Inflammatory macrophage treated with lipopolysaccharide for 1 hour (primary cell): ENCODE measurements at regions not wholly inside any gene's neighbourhood (a gene's known extent, or its start where the extent isn't known, plus 50 kb on each side); places are given as distances from the start of the nearest gene placed in this dataset.

Experiments used
- DNase-seq, 2 donors: peaks; one replicate each; pipeline ENCODE4 v3.0.0-alpha.2; 2020 to 2022

DNA sequence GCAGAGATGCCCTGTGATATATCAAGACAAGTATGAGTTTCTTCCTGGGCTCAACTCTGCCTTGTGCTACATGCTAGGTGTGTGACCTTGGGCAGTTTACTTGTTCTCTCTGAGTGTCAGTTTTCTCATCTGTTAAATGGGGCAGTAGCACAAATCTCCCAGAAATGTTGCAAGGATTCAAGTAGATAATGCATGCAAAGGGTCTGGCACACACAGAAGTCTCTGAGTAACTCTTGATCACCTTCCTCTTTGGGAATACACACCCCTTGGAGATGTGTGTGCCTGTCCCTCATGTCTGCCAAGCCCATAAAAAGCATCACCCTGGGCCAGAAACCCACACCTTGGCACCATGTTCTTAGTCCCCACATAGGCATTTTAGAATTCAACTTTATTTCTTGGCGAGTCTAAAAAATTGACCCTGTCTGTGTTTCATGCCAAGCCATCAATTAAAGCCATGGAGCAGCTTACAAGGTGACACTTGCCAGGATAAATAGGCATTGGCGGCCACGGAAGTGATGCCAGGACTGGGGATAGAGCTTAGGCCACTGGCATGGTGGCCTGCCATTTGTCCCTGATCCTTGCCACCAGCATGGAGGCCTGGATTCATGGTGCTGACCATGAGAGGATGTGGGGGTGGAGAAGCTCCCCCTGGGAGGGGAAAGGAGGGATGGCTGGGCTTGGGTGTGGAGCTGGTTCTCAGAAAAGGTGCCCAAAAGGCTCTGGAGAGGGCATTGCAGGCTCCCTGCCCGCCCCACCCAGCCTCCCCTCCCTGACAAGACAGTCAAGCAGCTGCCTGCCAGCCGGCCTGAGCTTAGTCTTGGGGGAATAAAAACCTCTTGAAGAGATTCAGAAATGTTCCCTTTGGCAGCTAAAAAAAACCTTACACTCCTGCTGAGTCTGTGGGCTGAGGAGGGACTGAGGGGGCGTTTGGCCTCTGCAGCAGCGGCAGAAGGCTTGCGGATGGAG lies 118.0 kb upstream of the IPO9 start:
- no peak for DNase-seq

DNA sequence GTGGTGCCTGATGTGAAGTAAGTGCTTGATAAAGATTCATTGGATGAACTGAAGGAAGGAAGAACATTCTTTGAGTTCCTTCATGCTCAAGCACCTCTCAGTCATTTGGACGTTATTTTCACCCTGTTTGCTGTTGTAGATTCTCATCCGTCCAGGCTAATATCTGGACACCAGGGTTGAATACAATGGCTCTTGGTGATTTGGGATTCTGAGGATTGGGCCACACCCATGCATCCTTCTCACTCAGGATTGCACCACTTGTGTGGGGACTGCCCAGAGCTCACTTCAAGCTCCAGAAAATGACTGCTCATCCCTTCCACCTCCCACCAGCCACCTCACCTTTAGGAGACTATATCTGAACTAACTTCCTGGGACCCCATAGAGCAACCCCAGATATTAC lies 117.1 kb upstream of the IPO9 start:
- peak; percentile 26 to 54 for DNase-seq

DNA sequence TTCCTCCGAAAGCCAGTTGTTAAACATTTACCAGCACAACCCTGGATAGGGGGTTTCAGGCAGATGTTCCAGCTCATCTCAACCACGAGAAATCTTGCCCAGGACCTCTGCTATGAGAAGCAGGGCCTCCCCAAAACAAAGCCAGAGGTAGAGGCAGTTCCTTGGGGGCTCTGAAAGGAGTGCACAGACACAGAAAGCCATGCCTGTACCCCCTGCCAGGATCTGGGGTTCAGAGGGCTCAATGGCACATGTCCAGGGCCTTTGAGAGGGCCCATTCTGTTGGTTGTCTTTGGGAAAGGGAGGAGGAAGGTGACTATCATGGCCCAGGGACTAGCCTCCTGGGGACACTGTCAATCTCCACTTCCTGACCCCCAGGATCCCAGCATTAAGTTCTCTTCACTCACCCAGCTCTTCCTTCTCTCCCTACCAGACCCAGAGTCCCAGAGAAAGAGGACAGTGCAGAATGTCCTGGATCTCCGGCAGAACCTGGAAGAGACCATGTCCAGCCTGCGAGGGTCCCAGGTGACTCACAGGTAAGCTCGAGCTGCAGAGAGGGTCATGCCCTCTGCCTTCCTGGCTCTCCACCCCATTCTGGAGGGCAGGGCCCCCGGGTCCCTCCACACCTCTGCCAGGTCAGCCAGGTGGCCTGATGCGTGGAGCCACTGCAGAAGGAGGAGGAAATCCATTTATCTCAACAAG lies 116.4 kb upstream of the IPO9 start:
- DNase-seq, result no peak

DNA sequence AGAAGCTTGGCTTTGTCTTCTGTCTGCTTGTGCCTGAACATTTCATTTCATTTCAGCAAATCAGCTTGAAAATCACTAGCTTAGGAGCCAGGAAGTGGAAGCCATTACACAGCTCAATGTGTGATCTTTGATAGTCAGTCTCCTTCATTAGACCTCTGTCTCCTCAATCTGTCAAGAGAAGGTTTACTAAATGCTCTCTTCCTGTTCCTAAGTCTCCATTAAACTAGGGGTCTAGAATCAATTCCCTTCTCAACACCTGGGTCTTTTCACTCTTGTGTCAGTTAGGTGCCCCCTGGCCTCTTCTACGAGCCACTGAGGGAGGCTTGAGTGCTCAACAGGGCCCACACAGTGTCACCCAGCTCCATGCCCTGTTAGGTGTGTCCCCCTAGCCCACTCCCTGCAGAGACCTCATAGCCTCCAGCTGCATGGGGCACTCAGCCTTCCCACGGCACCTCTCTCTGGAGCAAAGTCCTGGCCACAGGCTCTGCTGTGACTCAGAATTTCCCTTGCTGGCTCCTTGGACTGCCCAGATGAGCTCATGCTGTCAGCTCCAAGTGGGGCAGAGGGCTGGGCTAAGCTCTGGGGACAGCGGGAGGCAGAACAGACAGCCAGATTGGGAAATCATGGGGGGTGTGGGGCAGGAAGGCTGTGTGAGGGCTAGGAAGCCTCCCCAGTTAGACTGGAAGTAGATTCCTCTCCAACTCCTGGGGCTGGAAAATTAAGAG lies 115.7 kb upstream of the IPO9 start:
- DNase-seq, result peak; percentile 96 to 99

DNA sequence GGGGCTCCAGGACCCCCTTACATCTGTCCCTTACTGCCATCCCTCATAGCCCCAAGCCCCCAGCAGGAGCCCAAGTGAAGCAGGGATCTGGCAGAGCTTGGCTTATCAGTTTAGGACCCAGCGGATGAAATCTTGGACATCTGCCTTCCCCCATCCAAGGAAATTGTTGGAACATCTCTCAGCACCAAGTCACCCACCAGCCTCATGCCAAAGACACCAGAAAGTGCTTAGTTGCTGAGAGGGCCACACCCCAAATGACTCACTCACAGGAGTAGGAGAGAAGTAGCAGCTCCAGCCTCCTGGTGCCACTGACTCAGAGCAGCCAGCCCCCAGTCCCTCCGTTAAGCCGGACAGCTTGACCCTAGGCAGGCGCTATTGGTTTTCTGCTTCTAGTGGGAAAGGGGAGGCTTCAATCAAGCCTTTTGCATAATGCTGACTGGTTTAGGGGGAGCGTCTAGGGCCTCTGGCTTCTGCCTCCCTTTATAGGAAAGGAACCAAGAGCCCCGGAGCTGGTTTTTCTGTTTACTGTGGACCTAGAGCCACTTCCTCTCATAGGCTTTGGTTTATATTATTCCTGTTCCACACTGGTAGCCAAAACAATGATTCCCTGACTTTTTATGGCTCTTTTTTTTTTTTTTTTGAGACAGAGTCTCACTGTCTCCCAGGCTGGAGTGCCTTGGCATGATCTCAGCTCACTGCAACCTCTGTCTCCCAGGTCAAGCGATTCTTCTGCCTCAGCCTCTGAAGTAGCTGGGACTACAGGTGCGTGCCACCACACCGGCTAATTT lies 114.2 kb upstream of the IPO9 start:
- peak; percentile 93 to 99 for DNase-seq

DNA sequence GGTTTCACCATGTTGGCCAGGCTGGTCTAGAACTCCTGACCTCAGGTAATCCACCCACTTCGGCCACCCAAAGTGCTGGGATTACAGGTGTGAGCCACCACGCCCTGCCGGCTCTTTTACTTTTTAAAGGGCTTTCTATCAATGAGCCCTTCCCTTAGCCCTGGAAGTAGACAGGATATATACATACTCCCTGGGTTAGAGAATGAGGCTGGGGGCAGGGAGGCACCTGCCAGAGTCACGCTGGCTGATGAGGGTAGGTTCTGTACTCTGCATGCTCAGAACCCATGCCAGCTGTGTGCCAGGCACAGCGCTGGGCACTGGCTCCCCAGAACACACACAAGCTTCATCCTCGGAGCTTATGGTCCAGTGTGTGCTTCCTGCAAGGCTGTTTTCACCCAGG lies 113.6 kb upstream of the IPO9 start:
- no peak for DNase-seq

DNA sequence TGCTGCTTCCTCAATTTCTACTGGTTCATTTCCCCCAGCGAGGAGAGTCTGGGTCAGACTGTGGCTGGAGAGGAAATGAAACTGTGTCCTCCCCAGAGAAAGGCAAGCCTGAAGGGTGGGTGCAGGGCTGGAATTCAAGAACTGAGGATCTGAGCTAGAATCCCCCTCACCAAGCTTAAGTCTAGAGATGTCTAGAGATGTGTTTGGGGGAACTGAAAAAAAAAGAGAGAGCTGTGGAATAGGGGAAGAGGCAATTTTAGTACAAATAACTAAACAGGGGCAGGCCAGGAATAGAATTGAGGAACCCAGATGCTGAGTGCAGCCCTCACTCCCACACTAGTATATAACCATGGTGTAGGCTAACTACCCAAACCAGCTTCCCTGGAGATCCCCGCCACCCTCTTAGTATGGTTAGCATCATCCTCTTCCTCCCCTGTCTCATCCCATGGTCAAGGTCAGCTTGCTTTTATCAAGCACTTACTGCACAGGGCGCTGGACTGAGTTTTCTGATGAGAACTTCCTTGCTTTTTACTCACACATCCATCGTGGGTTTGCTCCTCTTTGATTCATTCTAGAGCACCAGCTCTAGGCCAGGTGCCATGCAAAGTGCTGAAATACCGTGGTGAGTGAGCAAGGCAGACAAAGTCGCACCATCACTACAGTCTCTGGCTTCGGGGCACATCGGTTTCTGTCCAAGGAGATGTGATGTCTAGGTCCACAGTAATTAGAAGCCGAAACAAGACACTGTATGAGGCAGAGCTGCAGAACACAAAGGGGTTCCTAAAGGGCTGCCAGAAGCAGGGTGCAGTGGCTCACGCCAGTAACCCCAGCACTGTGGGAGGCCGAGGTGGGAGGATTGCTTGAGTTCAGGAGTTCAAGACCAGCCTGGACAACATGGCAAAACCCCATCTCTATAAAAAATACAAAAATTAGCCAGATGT lies 112.9 kb upstream of the IPO9 start:
- peak; percentile 89 to 94 for DNase-seq

DNA sequence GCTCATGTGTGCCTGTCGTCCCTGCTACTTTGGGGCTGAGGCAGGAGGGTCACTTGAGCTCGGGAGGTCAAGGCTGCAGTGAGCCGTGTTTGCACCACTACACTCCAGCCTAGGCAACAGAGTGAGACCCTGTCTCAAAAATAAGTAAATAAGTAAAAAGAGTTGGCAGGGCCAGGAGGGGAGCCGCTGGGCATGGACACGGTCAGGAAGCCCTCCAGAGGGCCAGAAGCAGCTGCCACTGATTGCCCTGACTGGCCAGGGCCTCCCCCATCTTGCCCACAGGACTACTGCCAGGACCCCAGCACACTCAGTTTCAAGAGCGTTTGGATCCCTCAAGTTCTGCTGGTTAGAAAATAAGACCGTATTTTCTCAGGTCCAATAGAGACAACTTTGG lies 112.2 kb upstream of the IPO9 start:
- no peak for DNase-seq

DNA sequence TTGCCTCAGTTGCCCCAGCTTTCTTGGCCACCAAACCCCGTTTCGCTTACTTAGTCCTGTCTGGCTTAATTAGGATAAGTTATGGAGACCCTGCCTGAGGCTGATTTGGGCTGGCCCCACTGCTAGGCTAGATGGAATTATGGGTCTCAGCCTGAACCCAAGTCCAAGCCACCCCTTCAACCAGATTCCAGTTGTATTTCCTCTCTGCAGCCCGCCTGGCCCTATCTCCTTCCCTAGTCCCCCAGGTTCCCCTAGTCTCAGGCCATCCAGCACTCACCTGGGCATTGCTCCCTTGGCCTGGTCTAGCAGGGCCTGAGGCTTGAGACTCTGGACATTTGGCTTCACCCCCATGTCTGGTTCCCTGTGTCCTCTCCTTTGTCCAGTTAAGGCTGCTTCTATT lies 111.7 kb upstream of the IPO9 start:
- no peak for DNase-seq

DNA sequence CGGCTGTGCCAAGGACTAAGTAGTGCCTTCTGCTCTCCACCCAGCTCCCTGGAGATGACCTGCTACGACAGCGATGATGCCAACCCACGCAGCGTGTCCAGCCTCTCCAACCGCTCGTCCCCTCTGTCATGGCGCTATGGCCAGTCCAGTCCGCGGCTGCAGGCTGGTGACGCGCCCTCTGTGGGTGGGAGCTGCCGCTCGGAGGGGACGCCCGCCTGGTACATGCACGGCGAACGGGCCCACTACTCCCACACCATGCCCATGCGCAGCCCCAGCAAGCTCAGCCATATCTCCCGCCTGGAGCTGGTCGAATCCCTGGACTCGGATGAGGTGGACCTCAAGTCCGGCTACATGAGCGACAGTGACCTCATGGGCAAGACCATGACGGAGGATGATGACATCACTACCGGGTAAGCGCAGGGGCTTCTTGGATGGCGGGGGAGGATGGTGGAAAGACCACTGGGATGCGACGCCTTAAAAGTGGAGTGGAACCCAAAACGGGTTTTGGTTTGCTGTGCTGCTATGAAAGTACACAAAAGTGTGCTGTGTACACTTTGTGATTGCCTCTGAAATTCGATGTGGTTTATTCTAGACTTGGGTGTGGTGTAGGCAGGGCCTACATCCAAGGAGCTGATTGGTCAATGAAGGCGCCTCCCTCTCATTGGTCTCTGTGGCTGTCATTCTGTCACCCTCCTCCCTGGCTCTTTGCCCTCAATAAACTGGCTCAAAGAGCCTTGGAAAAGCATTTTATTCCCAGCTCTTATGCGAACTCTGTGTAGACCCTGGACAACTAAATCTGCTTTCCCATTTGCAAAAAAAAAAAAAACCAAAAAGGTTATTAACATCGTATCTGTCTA lies 110.4 kb upstream of the IPO9 start:
- no peak for DNase-seq

DNA sequence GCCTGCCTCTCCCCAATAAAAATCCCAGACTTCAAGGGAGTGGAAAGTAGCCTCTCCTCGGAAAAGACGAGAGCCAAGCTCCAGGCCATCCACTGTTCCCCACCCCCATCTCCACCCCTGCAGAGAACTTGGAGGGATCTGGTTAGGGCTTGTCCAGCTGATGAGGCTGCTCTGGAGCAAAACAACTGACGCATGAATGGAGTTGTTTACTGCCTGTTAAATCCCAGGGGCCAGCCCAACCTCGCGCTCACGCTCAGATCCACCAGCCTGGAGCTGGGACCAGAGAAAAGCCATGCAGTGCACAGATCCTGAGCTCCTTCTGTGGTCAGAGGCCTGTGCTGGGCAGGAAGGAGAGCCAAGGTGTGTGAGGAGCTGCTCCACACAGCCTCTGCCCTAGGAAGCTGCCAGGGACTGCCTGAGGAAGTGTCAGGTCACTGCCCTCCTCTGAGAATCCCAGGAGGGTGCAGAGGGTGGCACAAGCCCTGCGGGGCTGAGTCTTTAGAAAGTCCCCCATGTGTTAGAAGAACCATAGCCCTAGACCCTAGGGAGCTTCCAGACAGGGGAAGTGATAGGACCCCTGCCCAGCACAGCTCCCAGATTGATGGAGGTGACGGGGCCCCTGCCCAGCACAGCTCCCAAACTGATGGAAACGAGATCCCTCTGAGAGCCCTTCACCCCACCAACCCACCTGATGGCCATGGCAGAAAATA lies 109.0 kb upstream of the IPO9 start:
- DNase-seq, result no peak

DNA sequence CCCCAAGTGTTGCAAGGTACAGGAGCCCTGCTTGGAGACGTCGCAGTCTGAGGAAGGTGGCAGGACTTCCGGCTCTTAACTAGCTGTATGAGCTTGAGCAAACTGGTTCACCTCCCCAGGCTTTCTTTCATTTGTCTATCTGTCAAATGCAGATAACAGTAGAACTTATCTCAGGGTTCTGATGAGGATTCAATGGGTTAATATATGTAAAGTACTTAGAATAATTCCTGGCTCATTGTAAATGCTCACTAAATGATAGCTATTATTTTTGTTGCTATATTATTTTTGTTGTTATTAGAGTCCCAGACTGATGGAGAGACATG lies 108.5 kb upstream of the IPO9 start:
- DNase-seq, result no peak

DNA sequence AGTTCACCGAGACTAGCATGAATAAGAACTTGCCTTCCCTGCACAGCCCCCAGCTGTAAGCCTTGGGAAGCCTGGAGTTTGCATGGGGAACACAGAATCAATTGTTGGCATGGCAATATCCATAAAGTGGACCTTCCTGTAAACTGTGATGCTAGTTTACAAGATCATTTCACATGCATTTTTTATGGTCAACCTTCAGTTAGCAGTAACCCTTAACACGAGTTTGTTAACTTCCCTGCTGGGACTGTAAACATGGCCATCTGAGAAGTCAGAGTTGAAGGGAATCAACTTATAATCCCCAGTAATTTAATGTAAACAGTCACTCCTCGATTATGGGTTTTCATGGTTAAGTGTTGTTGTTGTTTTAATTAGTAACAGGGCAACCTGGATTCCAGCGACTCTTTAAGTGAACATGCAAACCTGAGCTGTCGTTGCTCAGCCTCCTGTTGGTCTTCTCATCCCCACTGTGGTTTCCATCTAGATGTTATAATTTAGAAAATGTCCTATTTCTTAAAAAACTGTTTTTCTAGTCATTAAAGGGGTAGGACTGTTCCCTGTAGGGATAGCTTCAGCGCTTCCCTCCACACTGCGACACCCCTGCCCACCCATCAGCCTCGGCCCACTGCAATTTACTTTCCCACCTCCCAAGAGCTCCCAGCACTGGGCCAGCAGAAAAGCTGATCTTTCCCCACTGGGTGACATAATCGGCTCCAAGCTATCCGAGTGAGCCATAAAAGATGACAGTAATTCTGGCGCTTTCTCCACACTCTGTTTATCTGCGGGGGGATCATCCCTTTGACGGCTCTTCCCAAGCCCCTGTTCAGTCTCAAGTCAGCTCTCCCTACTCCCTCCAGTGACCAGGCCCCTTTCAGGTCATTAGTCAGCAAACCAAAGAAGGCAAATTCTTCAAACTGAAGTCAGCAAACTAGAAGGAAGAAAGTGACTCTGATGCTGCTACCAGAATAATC lies 107.6 kb upstream of the IPO9 start:
- DNase-seq, result no peak

DNA sequence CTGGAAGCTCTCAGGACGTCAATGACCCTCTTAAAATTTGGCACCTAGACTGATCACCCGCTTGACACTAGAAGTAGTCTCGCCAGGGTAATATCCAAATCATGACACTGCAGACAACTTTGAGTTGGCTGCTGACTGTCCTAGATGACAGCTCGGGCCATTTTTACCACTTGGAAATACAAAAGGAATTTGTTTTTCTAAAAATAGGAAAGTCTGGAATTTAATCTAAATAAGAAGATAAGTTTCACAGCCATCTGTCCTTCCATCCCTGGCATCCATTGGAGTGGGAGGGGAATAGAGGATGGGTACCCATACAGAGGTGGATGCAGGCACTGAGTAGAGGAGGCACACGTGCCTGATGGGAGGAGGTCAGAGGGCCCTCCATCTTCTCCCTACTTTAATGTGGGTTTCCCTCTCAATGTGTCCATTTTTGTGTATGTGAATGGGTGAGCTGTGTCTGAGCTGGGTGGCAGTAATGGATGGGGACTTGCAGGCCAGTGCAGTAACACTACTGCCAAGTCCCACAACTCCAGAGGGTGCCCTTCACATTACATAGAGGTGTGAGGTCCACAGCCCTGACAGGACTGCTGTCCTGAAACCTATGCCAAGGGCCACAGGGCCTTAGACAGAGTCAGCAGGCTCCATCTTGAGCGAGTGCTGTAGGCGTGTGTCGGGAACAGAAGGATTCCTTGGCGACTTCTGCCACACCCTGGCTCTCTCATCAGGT lies 104.8 kb upstream of the IPO9 start:
- no peak for DNase-seq

DNA sequence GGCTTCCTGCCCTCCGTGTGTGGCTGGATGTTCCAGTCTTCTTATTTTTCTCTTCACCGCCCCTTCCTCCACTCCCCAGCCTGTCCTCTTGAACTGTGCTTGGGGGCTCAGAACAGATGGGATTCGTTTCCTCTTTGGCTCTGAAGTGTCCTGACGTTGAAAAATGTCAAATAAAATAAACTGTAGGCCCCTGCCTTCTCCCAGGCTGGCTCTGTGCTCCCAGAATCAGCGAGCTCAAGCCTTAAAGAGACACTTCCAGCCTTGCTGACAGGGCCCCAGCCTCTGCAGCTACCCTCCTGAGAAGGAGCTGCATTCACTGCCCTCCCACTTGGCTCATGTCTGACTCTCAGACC lies 104.2 kb upstream of the IPO9 start:
- DNase-seq, result no peak

DNA sequence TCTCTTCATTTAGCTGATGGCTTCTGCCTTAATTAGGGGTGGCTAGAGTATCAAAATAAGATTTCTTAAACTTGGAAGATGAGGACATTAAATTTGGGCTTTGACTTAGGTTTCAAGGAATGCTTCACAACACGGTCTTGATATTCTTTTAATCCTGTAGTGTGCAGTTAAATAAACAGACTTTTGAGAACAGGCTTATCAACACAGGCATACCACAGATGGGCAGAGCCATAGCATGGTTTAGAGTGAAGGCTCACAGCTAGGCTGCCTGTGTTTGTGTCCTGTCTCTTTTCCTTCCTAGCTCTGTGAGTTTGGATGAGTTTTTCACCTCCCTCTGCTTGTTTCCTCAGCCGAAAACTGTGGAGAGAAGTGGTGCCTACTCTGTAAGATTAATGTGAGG lies 102.3 kb upstream of the IPO9 start:
- DNase-seq, result no peak

DNA sequence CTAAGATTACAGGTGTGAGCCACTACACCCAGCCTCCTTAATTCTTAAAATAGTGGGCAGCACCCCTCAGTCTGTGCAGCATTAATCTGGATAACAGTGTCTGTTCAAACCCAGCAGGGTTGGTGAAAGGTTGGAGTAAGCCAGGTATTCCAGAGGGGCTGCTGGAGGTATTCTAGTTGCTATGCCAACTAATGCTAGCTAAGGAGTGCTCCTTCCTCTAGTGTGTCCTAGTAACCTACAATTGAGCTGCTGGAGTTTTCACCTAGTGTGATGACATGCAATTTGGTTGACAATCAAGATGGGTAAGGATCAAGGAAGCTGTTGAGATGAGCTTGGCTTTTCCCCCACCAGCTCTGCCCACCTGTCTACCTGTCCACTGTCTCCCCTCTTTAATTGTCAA lies 100.2 kb upstream of the IPO9 start:
- DNase-seq, result no peak

DNA sequence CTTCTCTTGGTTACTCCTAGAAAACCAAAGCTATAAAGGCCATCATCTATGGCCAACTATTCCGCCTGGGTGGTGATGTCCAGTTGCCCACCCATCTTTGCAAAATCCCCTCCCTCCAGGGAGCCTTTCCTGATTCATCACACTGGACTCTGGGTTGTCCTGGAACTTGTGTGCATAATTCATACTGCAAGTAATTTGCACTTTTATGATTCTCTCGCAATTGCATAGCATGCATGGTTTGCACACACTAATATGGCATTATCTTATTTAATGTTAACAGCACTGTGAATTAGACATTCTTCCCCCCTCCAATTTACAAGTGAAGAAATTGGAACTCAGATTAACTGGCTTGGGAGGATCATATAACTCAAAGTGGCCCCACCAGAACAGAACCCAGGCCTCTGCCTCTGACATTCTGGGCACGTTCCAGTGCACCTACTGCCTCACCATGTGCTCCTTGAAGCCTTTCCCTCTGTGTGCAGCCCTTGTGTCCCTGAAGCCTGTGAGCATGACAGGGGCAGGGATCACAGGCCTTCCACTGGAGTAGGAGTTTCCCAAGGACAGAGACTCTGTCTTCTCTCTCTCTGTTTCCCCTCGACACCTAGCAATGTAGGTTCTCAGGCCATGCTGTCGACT lies 98.9 kb upstream of the IPO9 start:
- DNase-seq, result no peak
